Activated CD4-positive, alpha-beta memory T cell treated with anti-CD3 and anti-CD28 coated beads for 36 hours (primary cell): ENCODE measurements at regions not wholly inside any gene's neighbourhood (a gene's known extent, or its start where the extent isn't known, plus 50 kb on each side); places are given as distances from the start of the nearest gene placed in this dataset.
A peak's percentile ranks its signal among the peaks of the same experiment; 100 is the strongest.

Experiments
- CTCF ChIA-PET: fragments of 350-600 bp; sonication (Branson Sonifier 250); formaldehyde crosslinking; loops from one replicate; lab custom pipeline; 2021; ENCODE audit warnings: antibody characterized with exemption, inconsistent platforms; lab: Charles Lee
- POLR2A ChIA-PET: fragments of 350-600 bp; sonication (Branson Sonifier 250); formaldehyde crosslinking; loops from one replicate; lab custom pipeline; 2021; ENCODE audit warnings: antibody characterized with exemption; lab: Charles Lee
- DNase-seq: peaks from one replicate; pipeline ENCODE4 v3.0.0-alpha.2; 2020
- H3K27ac Mint-ChIP-seq: one replicate; pipeline ENCODE4 v1.8.0; 2021; ENCODE audit warnings: mixed read lengths
- H3K27me3 Mint-ChIP-seq: one replicate; pipeline ENCODE4 v1.8.0; 2021; ENCODE audit warnings: mixed read lengths
- H3K36me3 Mint-ChIP-seq: one replicate; pipeline ENCODE4 v1.8.0; 2021; ENCODE audit warnings: mixed read lengths
- H3K4me1 Mint-ChIP-seq: one replicate; pipeline ENCODE4 v1.8.0; 2021; ENCODE audit warnings: low read depth, mixed read lengths
- H3K4me3 Mint-ChIP-seq: one replicate; pipeline ENCODE4 v1.8.0; 2021; ENCODE audit warnings: mild to moderate bottlenecking, mixed read lengths
- H3K9me3 Mint-ChIP-seq: one replicate; pipeline ENCODE4 v1.8.0; 2021; ENCODE audit warnings: mixed read lengths
- intact Hi-C: fragments of 100-400 bp; cut with micrococcal nuclease; formaldehyde crosslinking; loops from one replicate; pipeline ENCODE4 v1.15.1; 2023

DNA sequence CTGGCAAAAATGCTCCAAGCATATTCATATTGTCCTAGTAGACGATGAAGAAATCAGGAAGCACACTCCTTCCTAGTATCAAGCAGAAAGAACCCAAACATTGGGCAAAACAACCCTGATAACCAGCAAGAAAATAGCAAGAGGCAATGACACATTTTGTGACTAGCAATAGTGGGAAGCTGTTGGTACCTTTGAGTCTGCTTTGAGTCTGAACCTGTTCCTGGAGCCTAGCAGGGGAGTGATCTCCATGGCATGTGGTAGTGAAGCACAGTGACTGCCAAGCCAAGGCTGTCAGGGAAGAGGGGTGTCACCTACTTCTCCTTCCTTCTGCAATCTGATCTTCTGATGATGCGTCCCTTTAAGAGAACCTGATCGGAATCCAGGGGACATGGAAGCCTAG, 533.9 kb downstream of the VRK1 start:
- Mint-ChIP-seq H3K9me3 (no peaks in the 10 kb centered on the region), H3K4me3 (no peak overlapping the region), H3K4me1 (peaks cover 23% of the 10 kb centered on the region)

DNA sequence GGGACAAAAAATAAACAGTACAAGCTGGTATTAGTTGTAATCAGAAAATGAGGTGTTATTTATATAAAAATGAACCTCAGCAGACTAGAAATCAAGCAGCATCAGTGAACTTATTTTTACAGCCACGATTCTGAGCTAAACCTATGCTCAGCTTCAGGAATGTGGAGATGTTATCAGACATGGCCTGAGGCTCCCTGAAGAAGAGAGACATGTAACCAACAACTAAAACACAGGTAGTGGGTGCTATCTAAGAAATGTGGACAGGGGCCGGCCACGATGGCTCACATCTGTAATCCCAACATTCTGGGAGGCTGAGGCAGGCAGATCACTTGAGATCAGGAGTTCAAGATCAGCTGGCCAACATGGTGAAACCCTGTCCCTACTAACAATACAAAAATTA, 534.3 kb downstream of the VRK1 start:
- peaks cover 28% of the 10 kb centered on the region for H3K4me1 Mint-ChIP-seq
- no peaks in the 10 kb centered on the region for H3K36me3 Mint-ChIP-seq
- no peaks in the 10 kb centered on the region for H3K27me3 Mint-ChIP-seq
- DNase-seq: no peak
- ChIA-PET POLR2A (no interaction called here), CTCF (no interaction called here)
- H3K9me3 Mint-ChIP-seq: no peaks in the 10 kb centered on the region
- peak overlapping the region; percentile 13 for H3K27ac Mint-ChIP-seq
- no peak overlapping the region for H3K4me3 Mint-ChIP-seq
- intact Hi-C loops: no loop called here

More for the DNA sequence above, 533.9 kb downstream of the VRK1 start:
- no peak for DNase-seq
- H3K27me3 Mint-ChIP-seq: no peaks in the 10 kb centered on the region
- no peak overlapping the region for H3K27ac Mint-ChIP-seq
- intact Hi-C loops: no loop called here
- ChIA-PET POLR2A (no interaction called here), CTCF (no interaction called here)
- H3K36me3 Mint-ChIP-seq: no peaks in the 10 kb centered on the region

DNA sequence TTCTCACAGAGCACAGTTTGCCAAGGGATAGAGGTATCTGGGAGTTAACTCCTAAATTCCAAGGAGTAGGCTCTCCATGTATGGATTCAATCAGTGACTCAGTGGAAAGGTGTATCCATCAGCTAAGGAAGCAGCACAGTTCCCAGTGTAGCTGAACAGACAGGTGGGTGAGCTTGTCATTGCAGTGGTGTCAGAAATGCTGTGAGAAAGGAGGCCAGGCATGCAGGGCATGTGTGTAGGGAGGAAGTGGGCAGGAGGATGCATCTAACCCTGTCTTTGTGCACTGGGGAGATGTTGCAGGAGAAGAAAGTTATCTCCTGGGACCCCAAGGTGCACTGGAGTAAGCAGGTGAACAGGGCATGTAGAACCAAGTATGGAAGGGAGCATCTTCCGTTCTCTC, 539.0 kb downstream of the VRK1 start:
- ChIA-PET CTCF (interaction anchor here (1.0 kb wide), 1 partner anchor 121 kb away, joined by 5 read pairs; no protein-coding TSS in a partner anchor), POLR2A (no interaction called here)
- H3K4me3 Mint-ChIP-seq: no peak overlapping the region
- peaks cover 24% of the 10 kb centered on the region for H3K4me1 Mint-ChIP-seq
- H3K9me3 Mint-ChIP-seq: peaks cover 16% of the 10 kb centered on the region
- H3K27me3 Mint-ChIP-seq: no peaks in the 10 kb centered on the region
- intact Hi-C loops: no loop called here
- no peak overlapping the region for H3K27ac Mint-ChIP-seq
- no peak for DNase-seq
- peaks cover 3% of the 10 kb centered on the region for H3K36me3 Mint-ChIP-seq

DNA sequence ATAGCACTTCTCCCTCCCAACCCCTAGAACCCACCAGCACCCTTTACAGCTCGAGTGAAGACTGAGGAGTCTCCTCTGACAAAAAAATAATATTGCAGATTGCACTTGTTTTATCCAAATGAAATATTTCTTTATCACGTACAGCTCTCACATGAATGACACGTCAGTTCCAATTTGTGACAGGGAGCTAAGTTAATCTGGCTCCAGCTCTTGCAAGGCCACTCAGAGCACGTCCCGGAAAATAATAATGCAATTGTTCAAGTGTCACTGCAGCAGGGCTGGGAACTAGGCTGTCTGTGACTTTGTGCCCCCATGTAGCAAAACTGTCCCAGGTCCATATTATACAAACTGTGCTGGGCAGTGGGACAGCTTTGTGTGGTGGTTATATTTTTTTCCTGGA, 539.6 kb downstream of the VRK1 start:
- peaks cover 3% of the 10 kb centered on the region for H3K36me3 Mint-ChIP-seq
- H3K9me3 Mint-ChIP-seq: peaks cover 16% of the 10 kb centered on the region
- H3K27me3 Mint-ChIP-seq: no peaks in the 10 kb centered on the region
- H3K27ac Mint-ChIP-seq: no peak overlapping the region
- no peak overlapping the region for H3K4me3 Mint-ChIP-seq
- peaks cover 18% of the 10 kb centered on the region for H3K4me1 Mint-ChIP-seq
- CTCF ChIA-PET: interaction anchor here (1.0 kb wide), 1 partner anchor 121 kb away, joined by 5 read pairs; no protein-coding TSS in a partner anchor
- intact Hi-C loops: no loop called here
- POLR2A ChIA-PET: no interaction called here
- DNase-seq: no peak

DNA sequence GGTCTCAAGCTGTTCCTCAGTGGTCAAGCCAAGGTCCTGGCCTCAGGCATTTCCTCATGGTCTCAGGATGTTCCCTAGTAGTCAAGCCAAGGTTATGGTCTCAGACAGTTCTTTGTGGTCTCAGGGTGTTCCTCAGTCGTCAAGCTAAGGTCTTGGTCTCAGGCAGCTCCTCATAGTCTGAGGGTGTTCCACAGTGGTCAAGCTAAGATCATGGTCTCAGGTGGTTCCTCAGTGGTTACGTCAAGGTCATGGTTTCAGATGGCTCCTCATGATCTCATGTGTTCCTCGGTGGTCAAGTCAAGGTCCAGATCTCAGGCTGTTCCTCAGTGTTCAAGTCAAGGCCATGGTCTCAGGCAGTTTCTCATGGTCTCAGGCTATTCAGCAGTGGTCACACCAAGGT, 540.1 kb downstream of the VRK1 start:
- peaks cover 3% of the 10 kb centered on the region for H3K36me3 Mint-ChIP-seq
- ChIA-PET CTCF (interaction anchor here (1.0 kb wide), 1 partner anchor 120 kb away, joined by 5 read pairs; no protein-coding TSS in a partner anchor), POLR2A (no interaction called here)
- no peak overlapping the region for H3K4me3 Mint-ChIP-seq
- H3K27ac Mint-ChIP-seq: no peak overlapping the region
- no peaks in the 10 kb centered on the region for H3K27me3 Mint-ChIP-seq
- no peak for DNase-seq
- H3K9me3 Mint-ChIP-seq: peaks cover 16% of the 10 kb centered on the region
- intact Hi-C loops: no loop called here
- peaks cover 15% of the 10 kb centered on the region for H3K4me1 Mint-ChIP-seq

DNA sequence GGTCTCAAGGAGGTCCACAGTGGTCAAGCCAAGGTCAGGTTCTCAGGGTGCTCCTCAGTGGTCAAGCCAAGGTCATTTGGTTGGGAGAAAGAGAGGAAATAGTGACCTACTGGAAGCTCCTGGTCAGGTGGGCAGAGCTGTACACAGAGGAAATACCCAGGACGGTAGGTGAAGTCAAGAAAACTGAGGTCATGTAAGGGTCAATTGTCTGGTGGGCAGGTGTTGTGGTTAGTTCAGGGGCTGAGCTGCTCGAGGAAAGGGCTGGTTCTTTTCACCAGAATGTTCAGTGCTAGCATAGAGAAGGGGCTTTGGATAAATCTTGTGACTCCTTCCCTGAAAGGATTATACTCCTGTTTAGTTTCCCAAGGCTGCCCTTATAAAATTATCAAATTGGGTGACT, 540.5 kb downstream of the VRK1 start:
- Mint-ChIP-seq H3K36me3 (peaks cover 3% of the 10 kb centered on the region), H3K4me3 (no peak overlapping the region)

DNA sequence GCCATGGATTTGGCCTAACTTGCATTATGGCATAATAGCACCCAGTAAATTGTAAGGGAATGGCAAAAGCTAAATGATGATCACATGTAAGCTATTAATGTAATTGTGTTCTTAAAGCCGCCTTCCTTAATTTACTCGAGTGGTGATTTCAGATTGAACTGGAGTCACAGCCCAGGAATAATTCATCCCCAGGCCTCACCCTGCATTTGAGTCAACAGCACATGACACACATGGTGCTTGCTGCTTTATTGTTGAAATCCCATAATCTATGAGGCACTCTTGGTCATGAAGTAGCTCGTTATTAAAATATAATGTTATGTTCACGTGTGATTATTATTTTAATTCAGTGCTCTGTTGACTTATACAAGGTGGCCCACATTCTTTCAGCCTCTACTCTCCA, 547.5 kb downstream of the VRK1 start:
- Mint-ChIP-seq H3K4me3 (no peak overlapping the region), H3K27ac (no peak overlapping the region), H3K36me3 (peaks cover 3% of the 10 kb centered on the region), H3K27me3 (no peaks in the 10 kb centered on the region), H3K4me1 (no peaks in the 10 kb centered on the region), H3K9me3 (peaks cover 10% of the 10 kb centered on the region)
- CTCF ChIA-PET: interaction anchor here (0.6 kb wide), 1 partner anchor 603 kb away, joined by 3 read pairs; no protein-coding TSS in a partner anchor
- no peak for DNase-seq
- intact Hi-C loops: no loop called here
- POLR2A ChIA-PET: no interaction called here

More for the DNA sequence above, 540.5 kb downstream of the VRK1 start:
- POLR2A ChIA-PET: no interaction called here
- no peak overlapping the region for H3K27ac Mint-ChIP-seq
- peaks cover 16% of the 10 kb centered on the region for H3K9me3 Mint-ChIP-seq
- DNase-seq: no peak
- H3K27me3 Mint-ChIP-seq: no peaks in the 10 kb centered on the region
- peaks cover 11% of the 10 kb centered on the region for H3K4me1 Mint-ChIP-seq
- CTCF ChIA-PET: no interaction called here
- intact Hi-C loops: no loop called here

DNA sequence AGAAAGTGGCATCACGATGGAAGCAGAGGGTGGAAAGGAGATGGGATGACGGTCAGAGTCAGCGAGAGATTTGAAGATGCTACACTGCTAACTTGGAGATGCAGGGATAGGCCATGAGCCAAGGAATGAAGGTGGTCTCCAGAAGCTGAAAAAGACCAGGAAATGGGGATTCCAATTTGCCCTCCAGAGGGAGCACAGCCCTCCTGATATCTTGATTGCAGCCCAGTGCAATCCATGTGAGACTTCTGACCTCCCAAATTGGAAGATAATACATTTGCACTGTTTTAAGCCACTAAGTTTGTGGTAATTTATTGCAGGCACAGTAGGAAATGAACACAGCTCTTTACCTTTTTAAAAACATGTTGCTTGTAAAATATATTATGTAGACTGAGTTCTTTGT, 549.5 kb downstream of the VRK1 start:
- Mint-ChIP-seq H3K36me3 (no peaks in the 10 kb centered on the region), H3K27me3 (no peaks in the 10 kb centered on the region), H3K27ac (no peak overlapping the region), H3K9me3 (no peaks in the 10 kb centered on the region), H3K4me3 (no peak overlapping the region), H3K4me1 (peaks cover 3% of the 10 kb centered on the region)
- no peak for DNase-seq
- intact Hi-C loops: no loop called here
- CTCF ChIA-PET: no interaction called here
- POLR2A ChIA-PET: no interaction called here

DNA sequence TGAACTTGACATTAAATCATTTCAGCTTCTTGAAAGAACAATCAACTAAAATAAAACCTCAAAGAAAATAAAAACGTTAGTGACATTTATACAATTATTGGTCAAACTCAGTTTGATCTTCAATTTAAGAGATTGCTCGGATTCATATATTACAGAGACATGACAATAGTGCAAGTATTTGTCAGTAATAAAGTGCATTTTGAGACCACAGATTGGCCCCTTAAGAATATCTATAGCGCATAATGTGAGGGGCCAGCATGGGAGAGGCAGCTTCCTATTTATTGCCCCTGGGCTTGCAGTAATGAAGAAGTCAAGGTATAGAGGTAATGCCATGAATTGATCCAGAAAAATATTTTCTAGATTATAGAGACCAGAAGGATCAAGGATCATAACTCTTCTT, 552.3 kb downstream of the VRK1 start:
- no peaks in the 10 kb centered on the region for H3K36me3 Mint-ChIP-seq
- H3K27ac Mint-ChIP-seq: no peak overlapping the region
- H3K4me1 Mint-ChIP-seq: peaks cover 3% of the 10 kb centered on the region
- no peak overlapping the region for H3K4me3 Mint-ChIP-seq
- POLR2A ChIA-PET: no interaction called here
- H3K27me3 Mint-ChIP-seq: no peaks in the 10 kb centered on the region
- H3K9me3 Mint-ChIP-seq: no peaks in the 10 kb centered on the region
- CTCF ChIA-PET: no interaction called here
- DNase-seq: no peak
- intact Hi-C loops: no loop called here

DNA sequence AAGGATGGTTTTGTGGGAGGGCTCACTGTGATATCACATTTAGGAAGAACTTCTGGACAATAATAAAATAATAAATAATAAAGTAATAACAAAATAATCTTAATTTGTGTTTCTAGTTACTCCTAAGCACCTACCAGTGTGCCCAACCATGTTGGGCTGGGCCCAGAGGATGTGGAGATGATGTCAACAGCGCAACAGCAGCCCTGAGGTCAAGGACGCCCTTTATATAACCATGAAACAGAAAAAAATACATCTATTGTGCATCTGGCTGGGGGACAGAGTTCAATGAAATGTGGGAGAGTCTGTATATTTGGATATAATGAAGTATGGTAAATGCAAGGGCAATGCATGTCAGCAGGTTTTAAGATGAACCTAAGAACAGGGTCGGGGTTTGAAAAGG, 552.8 kb downstream of the VRK1 start:
- intact Hi-C loops: no loop called here
- no peaks in the 10 kb centered on the region for H3K9me3 Mint-ChIP-seq
- POLR2A ChIA-PET: no interaction called here
- no peaks in the 10 kb centered on the region for H3K27me3 Mint-ChIP-seq
- no peak for DNase-seq
- no peak overlapping the region for H3K4me3 Mint-ChIP-seq
- H3K4me1 Mint-ChIP-seq: peaks cover 6% of the 10 kb centered on the region
- H3K36me3 Mint-ChIP-seq: no peaks in the 10 kb centered on the region
- CTCF ChIA-PET: no interaction called here
- no peak overlapping the region for H3K27ac Mint-ChIP-seq

DNA sequence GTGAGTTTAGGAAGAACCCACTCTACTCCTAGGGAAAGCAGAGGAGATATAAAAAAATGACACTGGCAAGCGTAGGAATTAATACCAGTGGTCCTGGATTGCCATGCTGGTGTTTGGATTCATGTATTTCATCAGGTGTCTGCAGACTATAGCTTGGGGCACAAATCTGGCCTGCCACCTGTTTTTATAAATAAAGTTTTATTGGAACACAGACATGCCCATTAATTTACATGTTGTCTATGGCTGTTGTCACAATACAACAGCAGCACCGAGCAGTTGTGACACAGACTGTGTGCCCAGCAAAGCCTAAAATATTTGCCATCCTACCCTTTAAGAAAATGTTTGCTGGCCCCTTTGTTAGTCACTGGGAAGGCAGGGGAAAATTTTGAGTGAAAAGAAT, 553.2 kb downstream of the VRK1 start:
- Mint-ChIP-seq H3K4me1 (peaks cover 6% of the 10 kb centered on the region), H3K27ac (no peak overlapping the region), H3K4me3 (no peak overlapping the region), H3K36me3 (no peaks in the 10 kb centered on the region), H3K9me3 (no peaks in the 10 kb centered on the region), H3K27me3 (no peaks in the 10 kb centered on the region)
- intact Hi-C loops: no loop called here
- ChIA-PET CTCF (interaction anchor here (0.6 kb wide), 1 partner anchor 139 kb away, joined by 3 read pairs; no protein-coding TSS in a partner anchor), POLR2A (no interaction called here)
- DNase-seq: no peak

DNA sequence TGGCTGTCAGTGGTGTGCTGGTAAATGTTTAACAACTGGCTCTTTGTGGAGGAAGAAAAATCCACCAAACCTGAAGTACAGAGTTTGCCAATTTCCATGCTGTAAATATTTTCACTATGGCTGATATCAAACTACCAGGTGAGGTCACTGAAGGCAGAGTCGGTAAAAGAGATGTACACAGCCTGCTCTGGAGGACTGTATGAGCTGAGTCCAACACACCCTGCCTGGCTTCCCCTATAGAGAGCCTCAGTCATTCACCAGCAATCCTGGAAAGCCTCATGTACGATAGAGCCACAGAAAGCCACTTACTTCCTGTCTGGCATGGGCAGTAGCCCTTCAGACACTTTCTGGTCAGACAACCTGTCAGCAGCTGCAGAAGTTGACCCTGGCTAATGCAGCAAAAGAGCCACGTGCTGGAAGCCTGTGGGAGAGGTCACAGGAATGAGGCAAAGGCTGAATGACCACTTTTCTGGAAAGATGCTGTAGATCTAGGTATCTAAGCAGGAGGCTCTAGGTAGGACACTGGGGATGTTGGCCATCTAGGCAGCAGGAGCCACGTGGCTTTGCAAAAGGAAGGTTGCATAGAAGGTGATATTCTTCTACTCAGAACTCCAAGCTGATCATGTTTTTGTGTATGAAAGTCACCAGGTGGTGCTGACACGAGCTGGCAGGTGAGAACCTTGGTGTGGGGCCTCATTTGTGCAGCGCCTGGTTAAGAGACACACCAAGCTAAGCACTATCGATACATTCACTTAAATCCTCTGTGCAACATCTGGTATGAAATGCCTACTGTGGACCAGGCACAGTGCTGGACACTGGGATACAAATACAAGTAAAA, 553.9 kb downstream of the VRK1 start:
- no peaks in the 10 kb centered on the region for H3K9me3 Mint-ChIP-seq
- H3K4me1 Mint-ChIP-seq: peaks cover 6% of the 10 kb centered on the region
- H3K36me3 Mint-ChIP-seq: no peaks in the 10 kb centered on the region
- H3K27me3 Mint-ChIP-seq: no peaks in the 10 kb centered on the region
- POLR2A ChIA-PET: no interaction called here
- intact Hi-C loops: no loop called here
- H3K4me3 Mint-ChIP-seq: no peak overlapping the region
- CTCF ChIA-PET: interaction anchor here (0.6 kb wide), 1 partner anchor 139 kb away, joined by 3 read pairs; no protein-coding TSS in a partner anchor
- no peak overlapping the region for H3K27ac Mint-ChIP-seq
- no peak for DNase-seq

DNA sequence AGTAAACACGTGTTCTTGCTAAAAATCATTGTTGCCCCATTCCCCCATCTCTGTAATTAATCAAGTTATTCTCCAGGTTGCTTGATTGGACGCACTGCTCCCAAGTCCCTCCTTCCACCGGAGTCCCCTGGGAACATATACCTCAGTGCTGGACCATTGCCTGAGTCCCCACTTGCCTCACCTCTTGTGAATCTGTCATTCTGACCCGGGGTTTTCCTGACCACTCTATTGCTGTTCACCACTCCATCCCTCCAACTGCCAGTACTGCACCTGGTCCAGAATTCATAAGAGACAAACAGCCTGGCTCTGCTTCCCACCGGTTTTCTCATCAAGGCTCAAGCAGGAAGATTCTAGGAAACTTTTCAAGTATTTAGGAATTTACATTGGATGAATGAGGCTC, 555.9 kb downstream of the VRK1 start:
- intact Hi-C loops: no loop called here
- CTCF ChIA-PET: no interaction called here
- DNase-seq: no peak
- Mint-ChIP-seq H3K9me3 (no peaks in the 10 kb centered on the region), H3K36me3 (no peaks in the 10 kb centered on the region), H3K4me3 (no peak overlapping the region), H3K27me3 (no peaks in the 10 kb centered on the region), H3K27ac (no peak overlapping the region), H3K4me1 (peaks cover 6% of the 10 kb centered on the region)
- POLR2A ChIA-PET: no interaction called here
